GM21717 (cell line): ENCODE measurements at regions not wholly inside any gene's neighbourhood (a gene's known extent, or its start where the extent isn't known, plus 50 kb on each side); places are given as distances from the start of the nearest gene placed in this dataset.

Experiments
- ATAC-seq: cut with Tn5 transposase; IDR thresholded peaks from one replicate; pipeline ENCODE4 v1.9.1; 2021; ENCODE audit warnings: mild to moderate bottlenecking, moderate library complexity; ENCODE audit not compliant: unreplicated experiment

- no peak for ATAC-seq
Measured at GRCh38 chr6:22045261-22045912, 251.4 kb downstream of the PRL start.

GRCh38 chr6:22049002-22049401 lies 247.8 kb downstream of the PRL start:
- no peak for ATAC-seq

- no peak for ATAC-seq
Measured at GRCh38 chr6:22053391-22053997, 243.3 kb downstream of the PRL start.

- ATAC-seq: no peak
Measured at GRCh38 chr6:22056398-22056797, 240.4 kb downstream of the PRL start.

- ATAC-seq: no peak
Measured at GRCh38 chr6:22057962-22058361, 238.9 kb downstream of the PRL start.

- ATAC-seq: no peak
Measured at GRCh38 chr6:22059126-22059525, 237.7 kb downstream of the PRL start.

GRCh38 chr6:22059946-22060345 lies 236.9 kb downstream of the PRL start:
- ATAC-seq: no peak

GRCh38 chr6:22062807-22063408 lies 233.9 kb downstream of the PRL start:
- peak; percentile 73 for ATAC-seq

GRCh38 chr6:22064558-22064957 lies 232.3 kb downstream of the PRL start:
- no peak for ATAC-seq

- no peak for ATAC-seq
Measured at GRCh38 chr6:22067122-22067521, 229.7 kb downstream of the PRL start.

GRCh38 chr6:22067671-22068070 lies 229.2 kb downstream of the PRL start:
- no peak for ATAC-seq

GRCh38 chr6:22068561-22069305 lies 228.1 kb downstream of the PRL start:
- ATAC-seq: peak; percentile 45

- ATAC-seq: no peak
Measured at GRCh38 chr6:22069306-22069800, 227.5 kb downstream of the PRL start.

GRCh38 chr6:22071270-22072041 lies 225.4 kb downstream of the PRL start:
- ATAC-seq: no peak

GRCh38 chr6:22072949-22073348 lies 223.9 kb downstream of the PRL start:
- no peak for ATAC-seq

- ATAC-seq: no peak
Measured at GRCh38 chr6:22073516-22074198, 223.2 kb downstream of the PRL start.

GRCh38 chr6:22078288-22078687 lies 218.5 kb downstream of the PRL start:
- ATAC-seq: no peak

GRCh38 chr6:22078802-22079545 lies 217.9 kb downstream of the PRL start:
- ATAC-seq: no peak

GRCh38 chr6:22079783-22080182 lies 217.1 kb downstream of the PRL start:
- ATAC-seq: no peak

- ATAC-seq: no peak
Measured at GRCh38 chr6:22081709-22082108, 215.1 kb downstream of the PRL start.
